Stimulated activated CD8-positive, alpha-beta memory T cell treated with anti-CD3 and anti-CD28 coated beads, Interleukin-4, amount 100 ng/mL, for 48 hours (primary cell): ENCODE measurements at regions not wholly inside any gene's neighbourhood (a gene's known extent, or its start where the extent isn't known, plus 50 kb on each side); places are given as distances from the start of the nearest gene placed in this dataset.
"Not testable (repeated sequence)": the region's sequence is repeated elsewhere in the genome, so short reads cannot be mapped to it uniquely, and the experiment has no call there.

Experiments used
- DNase-seq: peaks from one replicate; pipeline ENCODE4 v3.0.0-alpha.2; 2020

DNA sequence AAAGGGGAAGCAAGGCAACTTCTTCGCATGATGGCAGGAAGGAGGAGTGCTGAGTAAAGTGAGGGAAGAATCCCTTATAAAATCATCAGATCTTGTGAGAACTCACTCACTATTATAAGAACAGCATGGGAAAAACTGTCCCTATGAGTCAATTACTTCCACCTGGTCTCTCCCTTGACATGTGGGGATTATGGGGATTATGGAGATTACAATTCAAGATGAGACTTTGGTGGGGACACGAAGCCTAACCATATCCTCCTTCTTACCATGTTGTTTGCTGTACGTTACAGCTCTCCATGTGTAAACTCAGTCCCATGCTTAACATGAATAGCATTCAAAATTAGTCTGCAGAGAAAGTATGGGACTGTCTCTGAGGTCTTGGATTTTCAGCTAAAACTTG, 1096.8 kb upstream of the ACVR2A start:
- no peak for DNase-seq

DNA sequence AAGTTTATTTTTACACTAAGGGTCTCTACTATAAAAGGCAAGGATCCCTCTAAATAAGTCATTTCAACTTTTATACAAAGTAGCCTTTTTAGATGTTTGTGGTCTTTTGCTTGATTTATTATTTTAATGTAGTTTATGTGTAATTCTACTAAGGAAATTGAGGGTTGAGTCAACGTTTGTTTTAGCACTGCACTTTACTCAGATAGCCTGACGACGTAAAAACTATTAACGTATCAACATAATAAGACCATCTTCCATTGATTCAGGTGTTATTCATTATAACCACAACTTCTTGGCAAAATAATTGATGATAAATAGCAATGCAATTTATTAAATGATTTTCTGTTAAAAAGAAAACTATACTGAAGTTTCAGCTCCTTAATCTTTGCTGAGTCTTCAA, 1103.6 kb upstream of the ACVR2A start:
- no peak for DNase-seq

DNA sequence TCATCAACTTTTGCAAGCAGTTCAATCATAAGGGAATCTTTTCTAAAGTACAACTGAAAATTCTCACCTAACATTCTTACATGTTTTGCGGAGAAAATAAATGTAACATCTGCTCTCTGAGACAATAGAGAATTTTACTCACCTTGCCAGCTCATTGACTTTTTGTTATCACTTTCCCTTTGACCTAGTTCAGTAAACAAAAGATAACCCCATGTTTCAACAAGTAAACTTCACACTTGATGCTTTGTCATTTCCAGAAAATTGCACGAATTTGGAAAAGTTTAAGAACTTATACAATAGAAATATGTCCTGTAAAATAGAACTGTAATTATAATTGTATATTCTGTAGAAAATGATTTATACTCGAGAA, 1110.0 kb upstream of the ACVR2A start:
- DNase-seq: no peak

DNA sequence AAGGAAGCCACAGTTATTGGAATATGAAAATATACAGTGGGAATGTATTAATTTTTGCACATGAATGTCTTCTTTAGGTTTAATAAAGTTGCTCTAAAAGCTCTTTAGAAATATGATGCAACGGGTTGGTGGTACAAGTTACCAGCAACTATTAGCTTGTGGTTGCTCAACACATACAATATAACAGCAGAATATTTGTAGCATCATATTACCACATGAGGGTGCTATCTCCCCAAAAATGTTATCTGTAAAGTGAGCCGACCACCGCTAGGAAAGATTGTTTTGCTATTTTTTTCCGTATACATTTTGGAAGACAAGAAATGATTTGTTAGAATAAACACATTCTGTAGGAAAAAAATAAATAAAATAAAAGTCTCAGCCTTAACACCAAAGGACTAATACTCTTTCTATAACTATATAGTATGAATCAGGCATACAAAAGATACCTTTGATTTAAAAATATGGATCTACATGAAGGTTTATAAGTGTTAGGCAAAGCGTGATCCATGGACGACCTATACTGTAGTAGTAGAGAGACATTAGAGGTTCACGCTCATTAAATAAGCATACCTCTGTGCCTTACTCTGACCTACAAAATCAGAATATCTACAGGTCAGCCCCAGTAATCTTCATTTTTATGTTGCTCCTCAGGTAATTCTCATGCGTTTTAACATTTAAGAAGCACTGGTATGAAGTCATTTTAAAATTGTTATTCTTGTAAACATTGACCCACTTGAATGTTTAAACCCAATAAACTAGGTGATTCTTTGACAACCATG, 1110.6 kb upstream of the ACVR2A start:
- no peak for DNase-seq

DNA sequence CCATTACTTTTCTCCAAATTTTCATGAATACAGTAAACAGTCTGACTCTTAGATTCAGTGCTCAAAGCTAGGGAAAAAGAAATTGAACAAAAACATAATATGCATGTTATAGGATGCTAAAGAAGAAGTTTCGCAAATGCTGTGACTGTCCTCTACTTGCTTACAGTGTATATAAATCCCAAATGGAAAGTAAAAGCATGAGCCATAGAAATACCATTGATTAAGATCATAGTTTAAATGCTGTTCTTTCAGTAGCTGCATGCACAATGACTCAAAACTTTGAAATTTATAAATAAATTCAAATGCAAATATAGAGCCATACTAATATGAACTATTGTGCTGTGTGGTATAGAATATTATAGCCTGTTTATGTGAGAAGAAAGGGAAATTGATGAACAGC, 1113.9 kb upstream of the ACVR2A start:
- no peak for DNase-seq

DNA sequence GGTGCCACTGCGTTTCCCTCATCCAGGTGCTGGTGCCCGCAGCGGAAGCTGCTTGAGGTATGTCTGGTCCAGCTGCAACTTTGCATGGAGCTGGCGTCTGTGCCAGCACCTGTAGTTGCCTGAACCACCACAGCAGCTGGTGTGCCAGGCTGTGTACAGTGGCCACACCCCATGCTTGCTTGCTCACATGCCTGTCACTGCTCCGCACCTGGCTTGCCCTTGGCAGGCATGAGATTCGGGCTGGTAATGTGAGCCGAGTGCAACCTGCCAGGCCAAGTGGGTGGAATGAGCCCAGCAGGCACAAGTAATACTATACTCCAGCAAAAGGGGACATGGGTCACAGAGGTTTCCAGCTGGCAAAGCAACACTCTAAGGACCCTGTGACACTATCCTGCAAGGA, 1123.3 kb upstream of the ACVR2A start:
- no peak for DNase-seq

DNA sequence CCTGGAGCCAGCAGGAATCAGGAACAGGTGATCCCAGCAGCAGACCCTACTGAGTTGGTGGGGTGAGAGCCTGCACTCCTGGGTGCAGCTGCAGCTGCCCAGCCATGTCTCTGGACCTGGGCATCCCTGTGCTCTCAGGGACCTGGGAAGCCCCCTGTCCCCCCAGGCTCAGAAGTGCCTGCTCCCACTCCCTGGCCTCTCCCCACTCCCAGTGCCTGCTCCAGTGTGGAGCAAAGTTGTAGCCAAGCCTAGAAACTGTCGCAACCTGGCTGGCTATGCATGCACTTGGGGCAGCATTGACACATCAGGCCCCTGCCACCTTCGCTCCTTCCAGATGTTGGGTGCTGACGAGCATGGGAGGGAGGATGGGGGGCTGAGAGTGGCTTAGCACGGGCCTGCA, 1124.7 kb upstream of the ACVR2A start:
- DNase-seq: no peak

DNA sequence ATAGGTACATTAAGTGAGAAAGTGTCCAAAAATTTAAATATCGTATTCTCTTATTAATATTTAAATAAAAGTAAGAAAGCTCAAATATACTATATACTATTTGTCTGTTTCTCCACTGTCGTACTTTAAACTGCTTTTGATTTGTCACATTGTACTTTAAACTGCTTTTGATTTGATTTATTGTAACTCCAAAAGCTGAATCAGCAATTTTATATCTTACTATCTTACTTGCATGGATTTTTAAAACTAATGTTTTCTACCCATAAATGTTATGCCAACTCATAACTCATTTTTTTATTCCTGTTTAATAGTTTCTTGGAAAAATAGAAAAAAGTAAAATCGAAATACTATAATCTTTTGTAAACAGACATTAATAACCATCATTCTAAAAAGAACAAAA, 1128.2 kb upstream of the ACVR2A start:
- DNase-seq: no peak

DNA sequence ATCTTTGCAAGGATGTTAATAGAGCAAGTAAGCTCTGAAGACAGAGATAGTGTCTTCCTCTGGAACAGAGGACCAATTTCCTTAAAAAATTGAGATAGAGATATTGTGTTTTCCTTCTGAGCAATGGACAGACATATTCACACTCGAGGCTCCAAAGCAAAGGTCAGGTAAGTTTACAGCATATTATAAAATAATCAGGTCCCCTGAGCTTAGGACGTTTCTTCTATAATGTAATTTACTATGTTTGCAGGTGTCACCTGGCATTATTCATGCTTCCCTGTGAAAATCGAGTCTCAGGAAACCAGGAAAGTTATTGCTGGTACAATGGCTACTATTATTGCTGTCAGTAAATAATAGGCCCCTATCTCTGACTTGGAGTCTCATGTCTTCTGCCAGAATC, 1135.8 kb upstream of the ACVR2A start:
- no peak for DNase-seq

DNA sequence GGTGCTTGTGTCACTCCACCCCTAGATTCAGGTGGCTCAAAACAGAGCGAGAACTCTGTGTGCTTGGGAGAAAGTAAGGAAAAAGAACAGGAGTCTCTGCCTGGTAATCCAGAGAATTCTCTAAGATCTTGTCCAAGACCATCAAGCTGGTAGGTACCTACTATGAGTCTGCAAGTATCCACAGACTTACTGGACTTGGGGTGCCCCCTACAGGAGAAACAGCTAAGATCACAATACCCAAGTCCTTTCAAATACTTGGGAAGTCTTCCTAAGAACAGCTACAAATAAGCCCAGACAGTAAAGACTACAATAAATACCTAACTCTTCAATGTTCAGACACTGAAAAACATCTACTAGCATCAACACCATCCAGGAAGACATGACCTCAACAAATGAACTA, 1143.6 kb upstream of the ACVR2A start:
- no peak for DNase-seq

DNA sequence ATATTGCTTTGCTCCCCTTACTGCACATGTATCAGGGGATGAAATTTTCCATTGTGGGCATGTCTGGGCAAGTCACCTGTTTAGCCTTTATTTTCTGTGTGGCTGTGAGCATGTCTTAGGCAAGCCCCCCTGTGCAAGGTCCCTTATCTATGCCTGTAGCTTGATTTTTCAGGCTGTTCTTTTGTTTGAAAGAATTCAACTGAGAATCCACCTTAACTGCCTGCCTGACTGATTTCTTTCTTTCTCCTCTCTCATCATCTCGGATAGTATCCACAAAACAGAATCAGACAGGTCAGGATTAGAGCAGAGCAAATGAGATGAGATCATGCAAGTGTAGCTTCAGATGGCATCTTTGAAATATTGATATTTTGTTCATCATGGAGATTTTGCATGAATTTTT, 1147.5 kb upstream of the ACVR2A start:
- no peak for DNase-seq

DNA sequence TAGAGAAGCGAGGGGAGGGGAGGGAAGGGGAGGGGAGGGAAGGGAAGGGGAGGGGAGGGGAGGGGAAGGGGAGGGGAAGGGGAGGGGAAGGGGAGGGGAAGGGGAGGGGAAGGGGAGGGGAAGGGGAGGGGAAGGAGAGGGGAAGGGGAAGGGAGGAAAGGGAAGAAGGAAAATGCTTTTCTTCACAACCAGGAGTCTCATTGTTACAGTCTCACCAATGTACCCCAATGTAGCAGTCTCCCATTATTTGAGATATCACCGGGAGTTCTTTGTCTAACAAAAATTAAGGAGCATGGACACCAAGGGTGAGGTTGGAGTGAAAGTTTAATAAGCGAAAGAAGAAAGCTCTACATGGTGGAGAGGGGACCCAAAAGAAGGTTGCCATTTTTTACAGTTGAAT, 1148.0 kb upstream of the ACVR2A start:
- DNase-seq: not testable (repeated sequence)

DNA sequence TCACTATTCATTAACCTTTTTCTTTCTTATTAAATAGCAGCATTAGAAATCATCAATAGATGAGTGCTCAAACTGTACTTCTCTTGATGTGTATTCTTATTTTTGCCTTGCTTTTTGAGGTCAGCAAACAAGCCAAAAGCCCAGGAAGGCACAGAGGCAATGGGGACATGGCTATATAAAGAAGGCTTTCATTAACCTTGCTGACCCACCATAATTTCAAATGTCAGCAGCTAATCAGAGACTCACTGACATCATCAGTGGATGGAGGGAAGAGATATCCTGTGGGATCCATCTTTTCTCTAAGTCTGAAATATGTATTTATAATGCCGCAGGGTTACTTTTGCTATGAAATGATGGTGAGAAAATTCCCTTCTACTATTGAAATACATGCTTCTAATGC, 1162.8 kb upstream of the ACVR2A start:
- no peak for DNase-seq

DNA sequence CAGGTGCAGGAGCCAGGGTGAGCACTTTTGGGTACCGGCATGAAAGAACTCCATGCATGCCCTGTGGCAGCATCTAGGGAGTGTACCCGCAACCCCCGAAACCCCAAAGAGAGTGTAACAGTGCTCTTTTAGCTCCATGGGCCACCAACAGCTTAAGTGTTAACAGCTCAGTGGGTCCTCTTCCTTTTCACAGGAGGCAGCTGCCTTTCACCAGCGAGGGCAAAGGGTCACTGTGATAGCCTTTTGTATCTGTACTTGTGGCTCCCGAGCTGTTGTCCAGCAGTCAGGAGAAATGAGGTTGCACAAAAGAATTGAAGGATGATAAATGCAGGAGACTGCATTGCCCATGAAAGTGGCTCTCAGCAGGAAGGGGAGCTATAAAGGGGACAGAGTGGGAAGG, 1166.3 kb upstream of the ACVR2A start:
- DNase-seq: no peak

DNA sequence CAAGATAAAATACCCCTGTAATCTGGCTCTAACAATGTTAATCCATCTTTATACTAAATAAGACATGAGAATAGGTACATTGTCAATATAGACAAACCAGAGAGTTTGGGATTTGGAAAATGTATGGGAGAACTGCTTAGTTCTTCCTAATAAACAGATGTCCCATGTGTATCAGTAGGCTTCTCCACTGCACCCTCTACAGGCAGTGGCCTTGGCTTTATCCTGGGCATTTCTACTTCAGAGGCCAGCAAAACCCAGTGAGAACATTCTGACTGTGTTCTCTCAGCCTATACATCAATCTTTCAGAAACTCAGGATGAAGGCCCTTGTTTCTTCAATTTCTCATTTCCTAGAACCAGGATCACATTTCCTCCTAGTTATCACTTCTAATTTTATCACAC, 1167.5 kb upstream of the ACVR2A start:
- DNase-seq: no peak

DNA sequence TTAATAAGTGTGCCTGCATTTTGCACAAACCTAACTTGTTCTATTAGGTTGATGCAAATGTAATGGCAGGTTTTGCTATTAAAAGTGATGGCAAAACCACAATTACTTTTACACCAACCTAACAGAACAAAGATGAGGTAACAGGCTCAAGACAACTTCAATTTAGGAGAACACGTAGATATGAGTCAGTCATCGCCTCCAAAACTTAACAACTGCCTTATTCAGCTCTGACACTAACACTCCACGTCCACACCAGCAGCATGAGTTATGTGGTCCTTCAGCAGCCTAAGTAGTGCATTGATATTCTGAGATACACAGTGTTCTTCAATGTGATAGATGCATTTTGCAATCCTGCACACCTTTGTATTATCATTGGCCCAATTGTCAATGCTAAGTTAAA, 1175.1 kb upstream of the ACVR2A start:
- no peak for DNase-seq

DNA sequence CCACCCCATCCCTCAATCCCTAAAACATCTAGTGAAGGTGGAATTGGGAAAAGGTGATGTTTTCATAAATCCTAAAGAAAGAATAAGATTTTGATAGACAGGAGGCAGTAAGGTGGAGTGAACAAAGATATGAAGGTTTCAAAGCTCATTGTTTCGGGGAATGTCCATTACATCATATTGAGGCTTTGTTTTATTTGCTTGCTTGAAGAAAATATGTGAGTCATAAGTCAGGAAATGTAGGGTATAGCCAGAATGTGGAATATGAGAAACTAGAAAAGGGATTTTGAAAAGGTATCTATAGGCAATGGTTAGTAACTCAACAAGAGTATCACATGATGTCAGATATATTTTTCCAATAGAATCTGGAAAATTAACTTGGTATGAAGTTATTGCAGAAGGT, 1178.5 kb upstream of the ACVR2A start:
- no peak for DNase-seq

DNA sequence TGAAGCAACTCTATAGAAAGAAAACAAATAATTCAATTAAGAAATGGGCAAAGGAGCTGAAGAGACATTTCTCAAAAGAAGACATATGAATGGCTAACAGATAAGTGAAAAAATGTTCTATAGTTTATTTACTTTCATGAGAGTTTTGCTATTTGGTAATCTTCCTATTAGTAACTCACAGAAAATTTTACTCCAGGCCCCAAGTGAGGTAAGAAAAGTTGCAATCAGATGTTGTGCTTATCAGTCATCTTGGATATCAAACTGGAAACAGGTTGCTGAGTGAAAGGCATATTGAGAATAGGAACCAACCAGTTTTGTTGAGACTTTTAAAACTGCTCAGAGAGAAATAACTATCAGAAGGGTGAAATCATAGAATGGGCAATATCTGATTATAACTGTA, 1179.0 kb upstream of the ACVR2A start:
- no peak for DNase-seq

DNA sequence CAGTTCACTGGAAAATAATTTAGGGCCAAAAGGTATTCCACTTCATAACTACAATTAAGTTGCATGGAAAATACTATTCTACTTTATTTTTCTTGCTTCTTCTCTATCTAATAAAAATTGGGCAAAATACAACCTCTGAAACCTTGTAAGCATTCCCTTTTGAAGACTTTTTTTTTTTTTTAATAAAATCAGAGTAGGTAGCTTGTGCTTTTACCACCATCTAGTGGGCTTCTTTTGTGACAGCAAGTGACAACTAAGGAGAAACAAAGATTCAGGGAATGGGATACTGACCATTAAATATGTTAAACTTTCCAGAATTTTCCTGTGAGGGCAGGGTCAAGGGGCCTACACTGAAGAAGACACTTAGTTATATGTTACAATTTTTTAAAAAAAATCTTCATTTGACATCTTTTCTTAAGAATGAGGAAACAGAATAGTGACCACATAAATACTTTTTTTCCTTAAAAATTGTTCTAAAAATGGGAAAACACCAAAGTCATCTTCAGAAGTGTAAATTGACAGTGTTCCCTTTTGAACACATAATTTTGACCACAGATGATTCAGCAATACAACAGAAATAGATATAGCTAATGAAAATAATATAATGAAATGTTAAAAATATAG, 1183.2 kb upstream of the ACVR2A start:
- DNase-seq: no peak

DNA sequence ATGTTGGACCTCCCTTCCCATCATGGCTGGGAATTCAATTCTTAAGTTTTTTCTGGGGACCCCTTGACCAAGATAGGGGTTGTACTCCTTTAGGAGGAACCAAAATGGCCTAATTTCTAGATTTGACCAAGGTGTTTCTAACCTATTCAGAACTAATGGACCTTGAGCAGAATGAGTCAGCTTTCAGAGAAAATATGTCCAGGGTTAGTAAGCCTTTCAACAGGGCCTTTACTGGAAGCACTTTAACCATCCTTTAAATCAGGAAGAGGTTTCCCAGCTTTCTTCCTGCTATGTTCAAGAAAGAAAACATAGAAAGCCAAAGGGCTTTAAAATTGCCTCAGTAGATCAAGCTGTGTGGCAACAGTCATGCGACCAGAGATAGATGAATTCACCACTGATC, 1184.9 kb upstream of the ACVR2A start:
- no peak for DNase-seq

DNA sequence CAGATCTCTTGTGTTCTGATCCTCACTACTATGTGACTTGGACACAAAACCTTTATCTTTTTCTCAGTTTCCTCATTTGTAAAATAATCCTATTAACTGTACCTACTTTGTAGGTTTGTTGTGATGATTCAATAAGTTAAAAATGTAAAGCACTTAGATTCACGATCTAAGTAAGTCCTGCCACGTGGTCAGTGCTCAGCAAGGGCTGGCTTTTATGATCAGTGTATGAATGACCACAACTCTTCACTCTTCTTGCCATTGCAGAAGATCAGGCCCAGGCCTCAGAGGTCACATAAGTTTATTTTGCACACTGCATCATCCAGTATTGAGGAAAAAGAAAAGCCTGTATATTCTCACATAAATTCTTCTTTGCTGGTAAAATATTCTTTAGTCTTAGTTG, 1192.5 kb upstream of the ACVR2A start:
- no peak for DNase-seq

DNA sequence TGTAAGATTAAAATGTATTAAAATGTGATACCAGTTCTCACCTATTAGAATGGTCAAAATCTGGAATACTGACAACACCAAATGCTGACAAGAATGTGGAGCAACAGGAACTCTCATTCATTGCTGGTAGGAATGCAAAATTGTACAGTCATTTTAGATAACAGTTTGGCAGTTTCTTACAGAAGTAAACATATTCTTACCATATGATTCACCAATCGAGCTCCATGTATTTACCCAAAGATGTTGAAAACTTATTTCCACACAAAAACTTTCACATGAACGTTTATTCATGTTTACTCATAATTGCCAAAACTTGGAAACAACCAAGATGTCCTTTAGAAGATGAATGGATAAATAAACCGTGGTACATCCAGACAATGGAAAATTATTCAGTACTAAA, 1193.5 kb upstream of the ACVR2A start:
- no peak for DNase-seq

DNA sequence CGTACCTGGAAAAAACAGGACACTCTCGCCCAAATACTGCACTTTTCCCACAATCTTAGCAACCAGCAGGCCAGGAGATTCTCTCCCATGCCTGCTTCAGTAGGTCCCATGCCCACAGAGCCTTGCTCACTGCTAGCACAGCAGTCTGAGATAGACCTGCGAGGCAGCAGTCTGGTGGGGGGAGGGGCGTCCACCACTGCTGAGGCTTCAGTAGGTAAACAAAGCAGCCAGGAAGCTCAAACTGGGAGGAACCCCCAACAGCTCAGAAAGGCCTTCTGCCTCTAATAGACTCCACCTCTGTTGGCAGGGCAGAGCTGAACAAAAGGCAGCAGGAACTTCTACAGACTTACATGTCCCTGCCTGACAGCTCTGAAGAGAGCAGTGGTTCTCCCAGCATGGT, 1202.8 kb upstream of the ACVR2A start:
- DNase-seq: no peak

DNA sequence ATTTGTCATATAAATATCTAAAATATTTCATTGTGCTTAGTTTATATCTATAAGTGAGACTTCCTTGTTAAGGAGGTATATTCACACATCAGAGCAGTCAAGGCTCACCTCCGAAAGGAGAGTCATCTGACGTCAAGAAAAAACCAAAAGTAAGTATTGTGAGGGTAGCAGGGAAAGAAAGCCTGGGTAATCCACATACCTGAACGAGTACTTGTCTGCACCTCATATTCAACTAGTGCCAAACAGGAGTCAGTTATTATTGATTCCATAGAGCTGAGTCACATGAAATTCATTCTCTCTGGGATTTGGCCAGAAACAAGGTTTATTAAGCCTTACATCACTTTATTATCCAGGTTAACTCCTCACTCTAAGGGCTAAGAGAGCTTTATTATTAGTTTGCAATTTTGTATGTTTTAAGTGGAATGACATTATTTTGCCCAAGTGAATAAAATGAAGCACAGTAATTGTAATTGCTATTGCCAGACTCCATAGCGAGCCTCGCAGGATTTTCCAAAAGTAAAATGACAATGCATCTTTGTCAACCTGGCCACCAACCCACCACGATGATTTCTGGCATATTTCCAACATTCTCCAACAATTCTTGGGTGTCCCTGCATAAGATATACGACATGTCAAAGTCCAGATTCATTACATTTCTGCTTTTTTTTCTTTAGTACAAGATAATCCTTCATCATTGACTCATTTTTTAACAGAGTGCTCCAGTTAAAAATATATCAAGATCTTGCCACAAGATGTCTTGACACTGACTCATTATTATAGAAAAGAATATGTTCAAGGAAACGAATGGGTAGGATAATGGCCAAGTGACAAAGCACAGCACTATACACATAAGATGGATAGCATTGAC, 1210.4 kb upstream of the ACVR2A start:
- DNase-seq: no peak
